Esophagus mucosa (tissue), 1 donor: ENCODE measurements at regions not wholly inside any gene's neighbourhood (a gene's known extent, or its start where the extent isn't known, plus 50 kb on each side); places are given as distances from the start of the nearest gene placed in this dataset.

Experiments used
- ATAC-seq: fragments of 200-7000 bp; cut with Tn5 transposase; one replicate; pipeline ENCODE4 v1.9.1; 2020
- donor health status: DM: yes; HTN: yes; CAD: no.

DNA sequence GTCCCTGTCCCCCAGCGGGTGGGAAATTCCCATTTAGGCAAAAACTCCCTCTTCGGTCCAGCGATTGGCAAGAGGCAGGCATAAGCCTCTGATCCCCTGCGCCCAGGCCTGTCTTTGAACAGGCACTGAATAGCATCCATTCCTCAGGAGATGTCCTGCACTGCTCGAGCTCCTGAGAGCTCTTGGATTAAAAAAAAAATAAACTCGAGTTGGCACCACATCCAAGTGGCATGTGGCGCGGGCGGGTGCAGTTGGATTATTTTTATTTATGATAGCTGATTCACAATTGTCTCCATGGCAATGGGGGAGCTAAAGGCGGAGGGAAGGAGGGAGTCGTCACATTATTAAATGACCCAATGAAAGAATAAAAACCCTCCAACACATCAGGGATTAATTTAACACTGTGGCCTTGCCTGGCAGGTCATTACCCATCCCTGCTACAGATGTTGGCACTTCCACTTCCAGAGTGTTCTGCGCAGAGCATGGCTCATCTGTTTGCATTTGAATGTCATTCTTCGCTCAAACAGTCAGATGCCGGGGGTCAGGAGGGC lies 207.2 kb downstream of the AACS start:
- no peak for ATAC-seq

DNA sequence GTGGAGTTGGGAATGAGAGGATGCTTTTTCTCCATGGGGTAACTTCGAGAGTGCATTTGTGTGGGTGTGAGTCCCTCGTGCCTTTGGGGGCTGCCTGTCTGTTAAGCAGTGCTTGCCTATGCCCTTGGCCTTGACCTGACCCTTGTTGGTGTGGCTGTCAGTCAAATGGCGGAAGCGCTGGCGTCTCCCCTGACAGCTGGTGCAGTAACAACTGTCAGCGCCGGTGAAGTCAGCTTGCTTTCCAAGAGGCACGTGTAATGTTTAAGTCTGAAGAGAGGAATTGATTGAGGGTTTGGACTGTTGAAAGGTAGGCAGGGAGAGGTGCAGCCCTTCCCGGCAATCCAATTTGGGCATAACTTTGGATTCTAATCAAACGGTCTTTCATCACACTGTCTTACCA lies 211.3 kb downstream of the AACS start:
- ATAC-seq = no peak

DNA sequence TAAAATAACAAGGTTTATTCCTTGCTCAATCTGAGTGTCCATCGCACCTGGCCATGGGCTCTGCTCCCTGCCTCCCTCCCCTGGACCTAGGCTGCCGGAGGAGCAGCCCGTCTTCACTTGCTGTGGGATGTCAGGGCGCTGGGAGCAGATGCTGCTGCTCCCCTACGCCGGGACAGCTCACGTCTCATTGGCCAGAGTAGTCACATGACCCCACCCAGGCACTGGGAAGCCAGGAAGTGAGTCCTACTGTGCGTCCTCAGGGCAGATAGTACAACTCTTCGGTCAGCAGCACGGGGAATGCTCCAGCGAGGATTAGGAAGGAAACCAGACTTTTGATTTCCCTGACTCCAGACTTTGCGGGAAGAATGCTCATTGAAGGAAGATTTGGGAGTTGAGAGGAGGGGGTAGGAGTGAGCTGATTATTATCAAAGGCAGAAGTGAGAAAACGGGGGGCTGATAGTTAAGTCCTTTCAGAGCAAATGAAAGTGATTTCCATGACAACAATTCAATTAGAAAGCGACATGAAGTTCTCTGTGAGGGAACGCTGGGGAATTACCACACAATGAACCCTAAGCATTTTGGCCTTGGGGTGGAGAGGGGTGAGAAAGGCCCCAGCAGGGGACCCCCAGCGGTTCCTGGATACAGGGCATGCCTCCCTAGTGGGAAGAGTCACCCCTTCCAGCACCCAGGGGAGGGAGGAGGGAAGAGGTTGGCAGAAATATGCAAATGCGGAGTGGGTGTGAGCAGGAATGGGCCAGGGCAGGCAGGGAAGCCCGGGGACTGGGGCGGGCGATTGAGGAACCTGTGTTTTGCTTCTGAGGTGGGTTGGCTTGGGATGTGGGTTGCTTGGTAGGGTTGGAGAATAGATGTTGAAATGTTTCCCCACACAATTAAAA lies 215.5 kb downstream of the AACS start:
- no peak for ATAC-seq

DNA sequence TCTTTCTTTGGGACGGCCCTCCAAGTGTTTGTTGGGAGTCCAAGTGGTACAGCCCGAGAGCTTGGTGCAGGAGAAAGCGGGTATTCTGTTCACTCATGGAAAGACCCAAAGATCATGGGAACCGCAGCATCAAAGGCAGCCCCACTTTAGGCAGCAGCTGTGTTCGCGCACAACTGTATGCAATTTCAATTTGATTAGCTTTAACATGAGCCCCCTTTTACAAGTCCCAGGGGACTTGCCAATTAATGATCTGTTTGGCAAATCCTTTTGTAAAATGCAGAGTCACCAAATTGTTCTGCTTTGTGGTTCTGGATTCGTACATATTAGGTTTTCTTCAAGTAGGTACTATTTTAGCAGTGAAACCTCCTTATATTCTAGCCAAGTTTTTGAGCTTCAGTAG lies 217.7 kb downstream of the AACS start:
- ATAC-seq = no peak

DNA sequence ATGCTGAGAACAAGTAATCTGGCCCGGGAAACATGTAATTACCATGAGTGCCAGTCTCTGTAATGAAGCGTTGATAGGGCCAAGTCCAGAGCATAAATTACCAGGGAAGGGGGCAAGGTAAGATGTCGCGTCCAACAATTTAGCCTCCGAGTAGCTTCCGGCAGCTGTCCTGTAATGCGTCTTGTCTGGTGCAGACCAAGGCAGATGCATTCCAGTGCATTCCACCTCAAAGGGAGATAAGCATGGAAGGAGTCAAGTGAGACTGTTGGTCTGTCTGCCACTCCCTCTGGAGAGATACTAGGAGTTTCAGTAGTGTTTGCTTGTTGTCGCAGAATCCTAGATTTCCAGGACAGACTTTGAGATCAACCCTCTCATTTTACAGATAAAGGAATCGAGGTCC lies 218.3 kb downstream of the AACS start:
- ATAC-seq = no peak

DNA sequence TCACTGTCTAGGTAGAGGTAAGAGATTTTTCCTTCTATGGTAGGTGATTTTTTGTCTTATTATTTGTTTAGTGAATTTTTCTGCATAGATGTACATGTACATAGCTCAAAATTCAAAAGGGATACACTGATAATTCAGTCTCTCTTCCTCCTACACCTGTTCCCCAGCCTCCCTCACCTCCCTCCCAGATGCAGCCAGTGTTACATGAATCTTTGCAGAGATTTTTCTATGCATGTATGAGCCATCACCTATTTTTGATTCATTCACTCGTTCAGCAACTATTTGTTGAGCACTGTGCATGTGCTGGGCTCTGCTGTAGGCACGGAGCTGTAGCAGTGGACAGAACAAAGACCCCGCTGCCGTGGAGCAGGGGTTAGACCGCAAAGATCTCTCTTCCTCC lies 218.9 kb downstream of the AACS start:
- no peak for ATAC-seq

DNA sequence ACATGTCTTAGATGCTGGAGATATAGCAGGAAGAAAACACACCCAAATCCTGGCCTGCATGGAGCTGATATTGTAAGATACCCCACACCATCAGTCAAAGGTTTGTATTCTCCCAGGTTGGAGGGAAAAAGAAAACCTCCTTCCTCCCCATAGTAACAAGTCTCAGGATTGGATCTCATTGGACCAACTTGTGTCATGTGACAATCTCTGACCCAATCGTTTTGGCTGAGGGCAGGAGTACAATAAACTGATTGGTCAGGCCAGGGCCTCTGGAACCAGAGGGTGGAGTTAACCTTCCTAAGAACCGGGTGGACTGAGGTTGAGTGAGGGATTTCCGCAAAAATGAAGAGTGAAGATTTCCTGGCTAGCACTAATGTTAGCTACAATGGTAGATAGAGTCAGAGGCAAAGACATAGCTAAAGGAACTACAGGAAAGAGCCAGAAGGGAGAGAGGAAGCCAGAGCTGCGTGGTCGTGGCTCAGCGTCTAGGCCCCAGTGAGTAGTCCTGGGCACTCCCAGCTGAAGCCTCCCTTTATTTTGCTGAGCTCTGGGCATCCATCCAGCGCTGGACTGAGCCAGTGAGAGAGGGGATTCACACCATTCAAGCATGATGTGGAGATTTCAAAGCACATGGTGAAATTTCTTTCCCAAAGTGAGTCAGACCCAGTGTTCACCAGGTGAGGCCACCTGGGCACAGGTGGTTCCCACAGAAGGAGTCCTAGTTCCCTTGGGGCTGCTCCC lies 219.9 kb downstream of the AACS start:
- no peak for ATAC-seq

DNA sequence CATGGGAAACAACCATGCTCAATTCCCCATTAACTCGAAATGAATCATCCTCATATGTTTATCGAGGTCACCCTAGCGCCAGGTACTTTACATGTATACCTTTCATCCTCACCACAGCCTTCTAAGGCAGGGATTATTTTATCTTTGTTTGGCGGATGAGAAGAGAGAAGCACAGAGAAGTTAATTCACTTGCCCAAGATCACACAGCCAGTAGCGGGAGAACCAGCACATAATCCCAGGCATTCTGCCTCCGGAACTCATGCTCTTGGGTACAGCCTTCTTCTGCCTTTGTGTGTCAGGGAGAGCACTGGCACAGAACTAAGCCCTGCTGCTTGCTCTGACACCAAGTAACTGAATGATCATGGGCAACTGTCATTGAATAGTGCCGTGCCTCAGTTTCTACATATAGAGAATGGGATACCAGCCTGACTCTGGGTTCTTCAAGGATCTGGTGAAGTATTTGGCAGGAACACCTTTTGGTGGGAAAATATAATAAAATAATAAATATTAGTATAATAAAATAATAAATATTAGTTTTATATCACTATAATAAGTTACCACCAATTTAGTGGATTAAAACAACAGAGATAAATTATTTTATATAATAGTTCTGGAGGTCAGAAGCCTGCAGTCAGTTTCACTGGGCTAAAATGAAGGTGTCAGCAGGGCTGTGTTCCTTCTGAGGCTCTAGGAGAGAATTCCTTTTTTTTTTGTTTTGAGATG lies 220.9 kb downstream of the AACS start:
- no peak for ATAC-seq

DNA sequence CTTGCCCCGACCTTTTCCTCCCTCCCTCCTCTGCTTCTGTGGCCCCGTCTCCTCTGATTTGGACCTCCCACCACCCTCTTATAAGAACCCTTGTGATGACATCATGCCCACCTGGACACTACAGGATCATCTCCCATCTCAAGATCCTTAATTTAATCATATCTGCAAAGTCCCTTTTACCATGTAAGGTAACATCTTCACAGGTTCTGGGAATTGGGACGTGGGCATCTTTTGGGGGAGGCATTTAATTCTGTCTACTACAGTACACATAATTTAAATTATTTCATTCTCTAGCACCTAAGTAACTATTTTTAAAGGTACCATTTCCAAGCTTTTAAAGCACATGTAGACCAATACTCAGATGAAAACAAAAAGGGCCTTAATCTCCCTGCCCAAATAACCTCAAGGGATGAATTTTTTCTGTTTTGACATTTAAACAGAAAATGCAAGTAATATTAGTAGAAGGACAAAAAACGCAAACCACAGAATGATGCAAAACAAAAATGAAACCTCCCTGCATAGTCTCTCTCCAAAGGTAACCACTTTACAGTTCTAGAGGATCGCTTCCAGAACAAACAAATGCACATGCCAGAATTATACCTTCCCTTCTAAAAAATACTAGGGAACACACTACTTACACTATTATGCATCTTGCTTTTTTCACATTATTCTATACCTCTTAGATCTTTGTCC lies 222.1 kb downstream of the AACS start:
- no peak for ATAC-seq

DNA sequence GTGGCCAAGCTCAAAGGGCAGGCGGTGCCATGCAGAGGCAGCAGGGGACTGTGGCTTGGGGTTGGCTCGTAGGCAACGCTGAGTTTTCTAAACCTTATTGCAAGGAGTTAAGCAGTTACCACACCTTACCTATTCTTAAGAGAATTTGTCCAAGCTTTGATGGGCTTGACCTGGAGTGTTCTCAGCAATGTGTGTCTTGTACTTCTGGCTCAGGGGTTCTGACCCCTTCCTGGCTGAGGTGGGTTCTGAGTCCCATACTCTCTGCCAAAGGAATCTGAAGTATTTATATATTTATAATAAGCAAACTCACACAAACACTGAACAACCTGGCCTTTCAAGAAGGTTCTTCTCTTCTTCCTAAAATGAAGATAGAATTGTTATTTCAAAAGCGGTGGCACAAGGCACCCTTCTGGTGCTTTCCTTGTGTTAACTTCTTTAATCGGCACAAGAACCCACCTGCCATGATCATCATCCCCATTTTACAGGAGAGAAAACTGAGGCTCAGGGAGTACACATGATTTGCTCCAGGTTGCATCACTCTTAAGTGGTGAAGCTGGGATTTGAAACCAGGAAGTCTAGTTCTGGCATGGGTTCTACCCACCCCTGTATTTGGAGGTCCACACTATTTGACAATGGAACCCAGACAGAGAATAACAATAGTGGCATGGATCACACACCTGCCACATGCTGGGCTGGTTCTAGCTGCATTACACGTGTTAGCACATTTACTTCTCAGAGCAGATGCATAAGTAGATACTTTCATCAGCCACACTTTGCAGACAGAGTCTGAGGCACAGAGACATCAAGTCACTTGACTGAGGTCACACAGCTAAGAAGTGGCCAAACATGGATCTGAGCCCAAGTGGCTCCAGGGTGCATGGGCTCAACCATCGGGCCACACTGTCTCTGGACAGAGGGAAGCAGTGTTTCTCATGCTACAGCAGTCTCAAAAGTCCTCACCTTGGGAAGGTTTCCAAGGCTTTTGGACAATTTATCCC lies 224.0 kb downstream of the AACS start:
- no peak for ATAC-seq

DNA sequence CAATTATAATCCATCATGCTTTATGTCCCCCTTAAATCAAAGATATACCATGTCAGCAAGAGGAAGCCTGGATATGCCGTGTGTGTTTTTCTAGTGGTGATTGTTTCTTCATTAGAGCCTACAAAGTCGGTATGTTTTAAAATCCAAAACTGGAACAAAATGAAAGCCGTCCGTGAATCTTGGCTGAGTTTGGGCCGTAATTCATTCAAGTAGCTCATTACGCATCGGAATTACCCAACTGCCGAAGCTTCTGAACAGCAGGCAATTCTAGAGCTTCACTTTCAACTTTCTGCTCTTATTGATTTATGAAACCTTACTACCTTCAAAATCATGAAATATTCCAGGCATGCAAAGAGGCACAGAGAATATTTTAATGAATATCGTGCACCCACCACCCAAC lies 224.7 kb downstream of the AACS start:
- no peak for ATAC-seq

DNA sequence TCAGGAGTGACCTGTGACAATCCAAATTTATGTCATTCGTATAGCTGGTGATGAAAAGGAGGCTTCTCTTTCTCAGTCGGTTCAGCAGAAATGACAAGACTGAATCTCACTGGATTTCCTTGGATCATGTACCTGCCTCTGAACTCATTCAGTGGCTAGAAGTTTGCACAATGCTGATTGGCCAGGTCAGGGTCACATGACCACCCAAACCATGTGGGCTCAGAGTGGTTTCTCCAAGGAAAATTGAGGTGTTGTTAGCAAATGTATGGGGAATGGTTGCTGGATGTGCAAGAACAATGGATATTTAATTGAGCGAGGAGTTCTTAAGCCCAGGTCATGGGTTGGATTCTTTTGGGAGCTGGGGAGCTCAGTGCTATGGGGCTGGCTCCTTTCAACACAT lies 227.5 kb downstream of the AACS start:
- ATAC-seq = no peak

DNA sequence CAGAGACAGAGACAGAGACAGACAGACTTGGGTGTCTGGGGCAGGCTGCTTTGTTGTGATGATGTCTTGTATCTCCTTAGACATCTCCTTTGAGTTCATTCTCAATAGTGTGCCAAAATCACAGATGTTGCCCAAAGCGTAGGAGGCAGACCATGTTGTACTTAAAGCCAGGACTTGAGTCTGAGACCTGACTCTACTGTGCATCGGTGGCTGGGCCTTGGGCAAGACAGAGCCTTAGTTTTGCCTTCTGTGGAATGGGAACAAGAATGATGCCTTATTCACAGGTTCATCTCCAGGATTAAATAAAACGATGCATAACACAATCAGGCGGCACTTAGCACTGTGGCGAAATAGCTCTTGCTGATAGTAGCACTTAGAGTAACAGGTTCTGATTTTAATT lies 230.3 kb downstream of the AACS start:
- no peak for ATAC-seq

DNA sequence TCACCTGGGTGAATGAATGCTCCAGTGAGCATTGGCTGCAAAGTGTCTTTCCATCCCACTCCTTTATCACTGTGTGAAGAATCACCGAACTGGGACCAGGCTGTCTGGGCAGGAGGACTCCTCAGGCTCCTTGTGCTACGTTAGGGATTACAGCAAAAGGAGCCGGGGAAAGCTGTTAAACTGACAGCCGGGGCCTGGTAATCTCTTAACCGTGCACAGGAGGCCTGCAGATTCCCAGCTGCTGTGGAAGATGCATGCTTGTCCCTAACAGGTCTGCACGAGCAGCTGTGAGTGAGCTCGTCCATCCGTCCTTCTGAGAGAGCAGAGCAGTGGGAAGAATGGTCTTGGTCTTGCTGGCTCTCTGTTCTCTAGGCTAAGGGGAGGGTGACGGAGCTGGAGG lies 231.5 kb downstream of the AACS start:
- ATAC-seq = no peak

DNA sequence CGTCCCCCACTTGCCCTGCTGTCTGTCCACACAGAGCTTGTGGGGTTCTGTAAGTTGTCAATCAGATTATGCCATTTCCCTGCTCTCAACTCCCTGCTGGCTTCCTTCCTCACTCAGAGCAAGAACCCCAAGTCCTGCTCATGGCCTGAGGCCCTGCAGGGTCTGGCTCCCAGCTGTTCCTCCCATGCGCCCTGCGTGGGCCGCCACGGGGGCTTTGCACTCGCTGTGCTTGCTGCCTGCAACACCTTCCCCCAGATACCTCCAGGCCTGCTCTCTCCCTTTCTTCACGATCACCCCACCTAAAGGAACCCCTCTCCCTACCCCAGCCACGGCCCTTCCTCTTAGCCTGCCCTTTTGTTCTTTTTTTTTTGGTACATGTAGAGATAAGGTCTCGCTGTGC lies 234.6 kb downstream of the AACS start:
- no peak for ATAC-seq

DNA sequence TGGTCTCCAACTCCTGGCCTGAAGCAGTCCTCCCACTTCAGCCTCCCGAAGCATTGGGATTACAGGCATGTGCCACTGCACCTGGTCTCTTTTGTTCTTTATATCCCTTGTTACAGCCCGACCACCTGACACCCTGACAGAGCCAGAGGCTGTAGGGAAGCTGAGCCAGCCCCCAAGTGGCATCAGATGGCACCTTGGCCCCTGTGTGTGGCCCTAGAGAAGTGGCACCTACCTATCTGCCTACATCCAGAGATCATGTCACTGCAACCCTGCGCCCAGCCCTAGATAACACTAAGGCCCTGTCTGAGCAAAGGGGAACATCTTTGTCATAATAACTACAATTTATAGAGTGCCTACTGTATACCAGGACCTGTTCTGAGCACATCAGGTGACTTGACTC lies 235.0 kb downstream of the AACS start:
- ATAC-seq = no peak

DNA sequence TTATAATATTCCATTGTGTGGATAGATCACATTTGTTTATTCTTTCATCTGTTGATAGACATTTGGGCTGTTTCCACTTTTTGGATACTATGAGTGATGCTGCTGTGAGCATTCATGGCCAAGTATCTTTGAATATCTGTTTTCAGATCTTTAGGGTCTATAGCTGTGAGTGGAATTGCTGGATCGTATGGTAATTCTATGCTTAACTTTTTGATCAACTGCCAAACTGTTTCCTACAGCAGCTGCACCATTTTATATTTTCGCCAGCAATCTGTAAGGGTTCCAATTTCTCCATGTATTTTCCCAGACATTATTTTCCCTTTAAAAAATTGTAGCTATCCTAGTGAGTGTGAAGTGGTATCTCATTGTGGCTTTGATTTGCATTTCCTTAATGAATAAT lies 238.1 kb downstream of the AACS start:
- no peak for ATAC-seq

DNA sequence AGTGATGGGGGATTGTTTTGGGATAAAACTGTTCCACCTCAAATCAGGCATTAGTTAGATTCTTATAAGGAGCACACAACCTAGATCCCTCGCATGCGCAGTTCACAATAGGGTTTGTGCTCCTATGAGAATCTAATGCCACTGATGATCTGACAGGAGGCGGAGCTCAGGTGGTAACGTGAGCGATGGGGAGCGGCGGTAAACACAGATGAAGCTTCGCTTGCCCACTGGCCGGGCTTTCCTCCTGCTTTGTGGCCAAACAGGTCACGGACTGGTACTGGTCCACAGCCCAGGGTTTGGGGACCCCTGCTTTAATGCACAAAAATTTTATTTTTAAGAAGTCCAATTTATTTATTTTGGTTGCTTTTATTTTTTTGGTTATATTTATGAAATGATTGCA lies 238.8 kb downstream of the AACS start:
- no peak for ATAC-seq

DNA sequence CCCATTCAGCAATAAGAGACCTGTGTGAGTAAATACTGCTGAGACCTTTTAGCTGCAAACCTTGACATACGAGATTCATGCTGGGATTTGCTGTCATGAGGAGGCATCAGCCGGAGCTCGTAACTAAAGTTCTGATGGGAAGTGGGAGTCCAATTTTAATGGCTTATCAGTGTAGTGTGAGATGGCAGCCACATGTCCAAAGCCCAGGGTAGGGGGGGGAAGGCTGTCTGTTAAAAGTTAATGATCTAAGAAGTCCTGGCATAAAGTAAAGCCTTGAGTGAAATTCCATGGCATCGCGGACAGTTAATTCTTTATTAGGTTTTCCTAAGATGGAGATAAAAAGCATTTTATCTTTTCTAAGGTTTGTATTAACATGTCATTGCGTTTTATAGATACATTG lies 240.0 kb downstream of the AACS start:
- no peak for ATAC-seq

DNA sequence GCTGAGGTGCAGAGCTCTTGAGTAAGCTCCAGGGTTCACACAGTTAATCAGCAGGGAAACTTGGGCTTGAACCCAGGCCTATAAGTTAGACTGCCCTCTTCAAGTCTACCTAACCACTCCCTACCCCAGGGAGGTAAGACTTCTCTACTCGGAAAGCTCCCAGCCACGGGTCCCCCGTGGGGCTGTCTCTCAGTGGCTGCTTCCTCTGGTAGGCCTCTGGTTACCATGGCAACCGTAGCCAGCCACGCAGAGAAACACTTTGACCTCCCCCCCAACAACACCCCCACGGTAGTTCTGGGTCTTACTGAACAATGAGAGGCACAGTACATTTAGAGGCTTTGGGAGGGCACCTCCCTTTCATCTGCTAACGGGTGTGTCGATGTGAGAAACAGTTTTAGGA lies 245.2 kb downstream of the AACS start:
- ATAC-seq = no peak

DNA sequence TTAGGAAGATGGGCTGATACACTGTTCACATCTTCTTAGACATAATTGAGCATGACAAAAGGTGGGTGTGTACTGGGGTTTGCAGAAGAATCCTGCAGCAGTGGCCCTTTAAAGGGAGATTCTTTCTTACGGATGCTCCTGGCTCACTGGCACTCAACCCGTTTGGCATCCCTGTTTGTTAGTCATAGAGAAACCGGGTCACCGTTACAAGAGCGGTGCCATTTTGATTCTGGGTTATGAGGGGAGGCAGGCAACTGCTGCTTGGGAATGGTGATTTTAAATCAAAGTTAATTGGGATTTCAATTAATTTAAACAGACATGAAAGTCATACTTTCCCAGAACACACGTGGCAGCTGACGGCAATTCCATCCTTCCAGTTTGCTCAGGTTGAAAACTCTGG lies 245.8 kb downstream of the AACS start:
- no peak for ATAC-seq
